ENCODE measurements at regions not wholly inside any gene's neighbourhood (a gene's known extent, or its start where the extent isn't known, plus 50 kb on each side); places are given as distances from the start of the nearest gene placed in this dataset.

GRCh38 chr1:60162936-60163335 lies 89.4 kb upstream of the C1orf87 start:
- intact Hi-C loops (cut with DNase I) = no loop called here
- 90 to 92% methylated on average over 2 of the region's 2 CpGs for WGBS, 2 donors
- no peaks in the 10 kb centered on the region for H3K27me3 ChIP-seq
- DNase-seq = no peak
- no peaks in the 10 kb centered on the region for H3K4me1 ChIP-seq
- H3K27ac ChIP-seq = no peak overlapping the region
- no peak overlapping the region for H3K4me3 ChIP-seq (replicated peaks in 1 of 3)
- H3K9me3 ChIP-seq = no peaks in the 10 kb centered on the region
- TF ChIP-seq CTCF (IDR thresholded peaks at IDR 0.05) (no peak), POLR2A (IDR thresholded peaks at IDR 0.05) (no peak)
- H3K36me3 ChIP-seq = no peaks in the 10 kb centered on the region

DNA sequence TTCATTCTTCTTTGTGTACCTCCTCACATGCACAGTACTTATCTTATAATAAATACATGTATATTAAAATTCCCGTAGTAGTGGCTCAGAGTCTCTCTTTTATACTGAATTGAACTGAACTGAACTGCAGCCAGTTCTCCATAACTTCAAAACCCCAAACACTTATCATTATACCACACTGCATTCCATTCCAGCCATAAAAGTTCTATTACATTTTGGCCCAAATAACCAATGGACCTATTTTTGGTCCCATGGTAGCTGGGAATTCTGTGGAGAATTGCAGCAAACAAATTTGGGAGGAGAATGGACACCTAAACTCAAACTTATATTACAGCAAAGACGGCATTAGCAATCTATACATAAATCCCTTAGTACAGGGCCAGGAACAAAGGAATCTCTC lies 86.6 kb upstream of the C1orf87 start:
- no peaks in the 10 kb centered on the region for H3K36me3 ChIP-seq
- DNase-seq = no peak
- no peaks in the 10 kb centered on the region for H3K27me3 ChIP-seq
- no peaks in the 10 kb centered on the region for H3K4me1 ChIP-seq
- no peak overlapping the region for H3K4me3 ChIP-seq (replicated peaks in 1 of 3)
- no peak overlapping the region for H3K27ac ChIP-seq
- WGBS, 2 donors = 70 to 97% methylated on average over 2 of the region's 2 CpGs
- no peak for TF ChIP-seq POLR2A (IDR thresholded peaks at IDR 0.05)
- TF ChIP-seq CTCF (IDR thresholded peaks at IDR 0.05) = no peak
- intact Hi-C loops (cut with DNase I) = no loop called here
- no peaks in the 10 kb centered on the region for H3K9me3 ChIP-seq

- H3K36me3 ChIP-seq = no peaks in the 10 kb centered on the region
- H3K4me3 ChIP-seq (replicated peaks in 1 of 3) = no peak overlapping the region
- H3K27ac ChIP-seq = no peak overlapping the region
- no peaks in the 10 kb centered on the region for H3K9me3 ChIP-seq
- no peaks in the 10 kb centered on the region for H3K27me3 ChIP-seq
- DNase-seq = no peak
- TF ChIP-seq POLR2A (IDR thresholded peaks at IDR 0.05) (no peak), CTCF (IDR thresholded peaks at IDR 0.05) (no peak)
- 42 to 44% methylated on average over 1 of the region's 1 CpG for whole genome bisulfite sequencing, 2 donors
- no peaks in the 10 kb centered on the region for H3K4me1 ChIP-seq
- intact Hi-C loops (cut with DNase I) = no loop called here
Observed at GRCh38 chr1:60156371-60156770, 82.8 kb upstream of the C1orf87 start.

DNA sequence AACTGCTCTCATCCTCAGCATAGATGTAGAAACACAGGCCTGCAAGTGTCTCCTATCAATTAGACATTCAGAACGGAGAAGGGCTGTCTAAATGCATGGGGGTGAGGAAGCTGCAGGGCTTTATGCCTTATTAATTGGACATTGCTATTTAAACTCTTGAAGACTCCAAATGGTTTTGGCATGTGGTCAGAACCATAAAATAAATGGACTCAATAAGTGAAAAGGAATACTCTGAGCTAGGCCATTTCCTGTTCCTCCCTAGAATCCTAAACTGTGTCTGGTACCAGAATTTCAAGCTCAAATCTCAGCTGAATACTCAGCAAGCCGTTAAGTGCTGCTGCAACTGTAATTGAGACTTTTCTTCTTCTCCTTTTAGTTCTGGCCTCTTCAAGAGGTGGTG lies 80.4 kb upstream of the C1orf87 start:
- Histone ChIP-seq H3K27me3 (no peaks in the 10 kb centered on the region), H3K36me3 (no peaks in the 10 kb centered on the region), H3K4me1 (no peaks in the 10 kb centered on the region), H3K4me3 (replicated peaks in 1 of 3) (no peak overlapping the region), H3K27ac (no peak overlapping the region), H3K9me3 (no peaks in the 10 kb centered on the region)
- no peak for TF ChIP-seq POLR2A (IDR thresholded peaks at IDR 0.05)
- TF ChIP-seq CTCF (IDR thresholded peaks at IDR 0.05) = no peak
- 77% methylated on average over 2 of the region's 2 CpGs for WGBS, 2 donors
- DNase-seq = no peak
- intact Hi-C loops (cut with DNase I) = no loop called here

DNA sequence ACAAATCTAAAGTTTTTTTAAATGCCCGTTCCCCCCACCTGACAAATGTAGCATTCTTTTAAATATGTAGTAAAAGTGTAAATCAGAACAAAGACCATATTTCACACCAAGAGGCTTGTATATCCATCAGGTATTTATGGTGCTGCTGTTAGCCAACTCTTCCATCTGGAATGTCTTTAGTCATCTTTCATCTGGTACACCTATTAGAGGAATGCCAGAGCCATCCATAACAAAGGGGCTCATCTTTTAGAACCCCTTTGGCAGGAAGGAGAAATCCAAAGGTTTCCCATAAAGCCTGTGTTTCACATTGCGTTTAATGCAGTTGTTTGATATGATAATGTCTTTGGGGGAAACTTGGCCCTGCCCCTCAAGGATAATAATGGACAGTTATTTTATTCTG lies 79.3 kb upstream of the C1orf87 start:
- DNase-seq = no peak
- Histone ChIP-seq H3K27ac (no peak overlapping the region), H3K9me3 (no peaks in the 10 kb centered on the region), H3K36me3 (no peaks in the 10 kb centered on the region), H3K4me1 (no peaks in the 10 kb centered on the region), H3K4me3 (replicated peaks in 1 of 3) (no peak overlapping the region), H3K27me3 (no peaks in the 10 kb centered on the region)
- intact Hi-C loops (cut with DNase I) = no loop called here
- no peak for TF ChIP-seq CTCF (IDR thresholded peaks at IDR 0.05)
- no peak for TF ChIP-seq POLR2A (IDR thresholded peaks at IDR 0.05)
- WGBS, 2 donors = 83 to 91% methylated on average over 2 of the region's 2 CpGs

All from thyroid gland (tissue), 4 donors.